ENCODE measurements at regions not wholly inside any gene's neighbourhood (a gene's known extent, or its start where the extent isn't known, plus 50 kb on each side); places are given as distances from the start of the nearest gene placed in this dataset.

GRCh38 chr4:30413915-30414314, 306.3 kb upstream of the PCDH7 start:
- no peaks in the 10 kb centered on the region for H3F3A ChIP-seq (ENCODE audit: insufficient read depth, low read length, poor library complexity, severe bottlenecking)
- H3K79me2 ChIP-seq (replicated peaks; ENCODE audit: insufficient read depth, low read length): no peaks in the 10 kb centered on the region
- peaks cover 9% of the 10 kb centered on the region for H3K9me3 ChIP-seq (ENCODE audit: low read length)
- H2AFZ ChIP-seq (ENCODE audit: low read depth, low read length): no peak overlapping the region
- H4K20me1 ChIP-seq (ENCODE audit: insufficient read depth): no peaks in the 10 kb centered on the region
- no peak overlapping the region for H3K9ac ChIP-seq (ENCODE audit: low read length)
- H3K27ac ChIP-seq (ENCODE audit: low read length): no peak overlapping the region
- no peak overlapping the region for H3K4me3 ChIP-seq (ENCODE audit: low read length)
- TF ChIP-seq RAD21 (conservative IDR thresholded peaks at IDR 0.05) (no peak), EZH2 (IDR thresholded peaks at IDR 0.05; ENCODE audit: borderline replicate concordance, insufficient read depth, low read length, poor library complexity, severe bottlenecking) (no peak), MXI1 (conservative IDR thresholded peaks at IDR 0.05; ENCODE audit: poor library complexity, severe bottlenecking) (no peak), SMC3 (conservative IDR thresholded peaks at IDR 0.05; ENCODE audit: poor library complexity) (no peak)
- no peaks in the 10 kb centered on the region for H3K36me3 ChIP-seq (ENCODE audit: insufficient read depth, low read length)
- H3K27me3 ChIP-seq (ENCODE audit: insufficient read depth, low read depth, low read length): no peaks in the 10 kb centered on the region
- no peak overlapping the region for H3K4me2 ChIP-seq (ENCODE audit: low read length)
- H3K9me2 ChIP-seq (ENCODE audit: insufficient read depth, low read length): no peaks in the 10 kb centered on the region

GRCh38 chr4:30416547-30416946, 303.6 kb upstream of the PCDH7 start:
- H3K36me3 ChIP-seq (ENCODE audit: insufficient read depth, low read length): no peaks in the 10 kb centered on the region
- H3K79me2 ChIP-seq (replicated peaks; ENCODE audit: insufficient read depth, low read length): no peaks in the 10 kb centered on the region
- no peak overlapping the region for H3K4me2 ChIP-seq (ENCODE audit: low read length)
- no peaks in the 10 kb centered on the region for H3F3A ChIP-seq (ENCODE audit: insufficient read depth, low read length, poor library complexity, severe bottlenecking)
- H3K27me3 ChIP-seq (ENCODE audit: insufficient read depth, low read depth, low read length): no peaks in the 10 kb centered on the region
- no peak overlapping the region for H3K4me3 ChIP-seq (ENCODE audit: low read length)
- H4K20me1 ChIP-seq (ENCODE audit: insufficient read depth): no peaks in the 10 kb centered on the region
- TF ChIP-seq POLR2AphosphoS5 (IDR thresholded peaks at IDR 0.05) (no peak), EZH2 (IDR thresholded peaks at IDR 0.05; ENCODE audit: borderline replicate concordance, insufficient read depth, low read length, poor library complexity, severe bottlenecking) (no peak), CTCF (IDR thresholded peaks at IDR 0.05; ENCODE audit: poor library complexity, severe bottlenecking) (no peak), REST (IDR thresholded peaks at IDR 0.05; ENCODE audit: borderline replicate concordance) (no peak), TAF1 (IDR thresholded peaks at IDR 0.05; ENCODE audit: low read depth) (no peak), EP300 (conservative IDR thresholded peaks at IDR 0.05; ENCODE audit: poor library complexity, severe bottlenecking) (no peak), MXI1 (conservative IDR thresholded peaks at IDR 0.05; ENCODE audit: poor library complexity, severe bottlenecking) (no peak), RAD21 (conservative IDR thresholded peaks at IDR 0.05) (no peak), SMC3 (conservative IDR thresholded peaks at IDR 0.05; ENCODE audit: poor library complexity) (no peak)
- H3K9ac ChIP-seq (ENCODE audit: low read length): no peak overlapping the region
- H3K27ac ChIP-seq (ENCODE audit: low read length): no peak overlapping the region
- no peak overlapping the region for H2AFZ ChIP-seq (ENCODE audit: low read depth, low read length)
- peaks cover 9% of the 10 kb centered on the region for H3K9me3 ChIP-seq (ENCODE audit: low read length)
- H3K9me2 ChIP-seq (ENCODE audit: insufficient read depth, low read length): no peaks in the 10 kb centered on the region

Data from neural cell (in vitro differentiated cells).